Glutamatergic neuron (in vitro differentiated cells): ENCODE measurements at regions not wholly inside any gene's neighbourhood (a gene's known extent, or its start where the extent isn't known, plus 50 kb on each side); places are given as distances from the start of the nearest gene placed in this dataset.

Experiments used
- DNase-seq: peaks from one replicate; pipeline ENCODE4 v3.0.0; 2022
- H3K27ac Mint-ChIP-seq: one replicate; pipeline ENCODE4 v1.8.0; 2020; ENCODE audit warnings: mild to moderate bottlenecking, mixed read lengths, inconsistent platforms; ENCODE audit not compliant: unreplicated experiment
- H3K27me3 Mint-ChIP-seq: one replicate; pipeline ENCODE4 v1.8.0; 2020; ENCODE audit warnings: mild to moderate bottlenecking, moderate library complexity, mixed read lengths, inconsistent platforms; ENCODE audit not compliant: unreplicated experiment
- H3K36me3 Mint-ChIP-seq: one replicate; pipeline ENCODE4 v1.8.0; 2020; ENCODE audit warnings: mild to moderate bottlenecking, mixed read lengths, inconsistent platforms; ENCODE audit not compliant: unreplicated experiment
- H3K4me1 Mint-ChIP-seq: one replicate; pipeline ENCODE4 v1.8.0; 2020; ENCODE audit warnings: mild to moderate bottlenecking, low read depth, mixed read lengths, inconsistent platforms; ENCODE audit not compliant: unreplicated experiment
- H3K4me3 Mint-ChIP-seq: one replicate; pipeline ENCODE4 v1.8.0; 2020; ENCODE audit warnings: mild to moderate bottlenecking, mixed read lengths, inconsistent platforms; ENCODE audit not compliant: unreplicated experiment
- H3K9me3 Mint-ChIP-seq: one replicate; pipeline ENCODE4 v1.8.0; 2020; ENCODE audit warnings: mild to moderate bottlenecking, moderate library complexity, mixed read lengths, inconsistent platforms; ENCODE audit not compliant: unreplicated experiment
- TF ChIP-seq, protein P1 (sequence below): fragments of 200-600 bp; sonication (generic); IDR thresholded peaks from one replicate; pipeline ENCODE4 v1.5.0; 2021; ENCODE audit not compliant: partially characterized antibody, unreplicated experiment

DNA sequence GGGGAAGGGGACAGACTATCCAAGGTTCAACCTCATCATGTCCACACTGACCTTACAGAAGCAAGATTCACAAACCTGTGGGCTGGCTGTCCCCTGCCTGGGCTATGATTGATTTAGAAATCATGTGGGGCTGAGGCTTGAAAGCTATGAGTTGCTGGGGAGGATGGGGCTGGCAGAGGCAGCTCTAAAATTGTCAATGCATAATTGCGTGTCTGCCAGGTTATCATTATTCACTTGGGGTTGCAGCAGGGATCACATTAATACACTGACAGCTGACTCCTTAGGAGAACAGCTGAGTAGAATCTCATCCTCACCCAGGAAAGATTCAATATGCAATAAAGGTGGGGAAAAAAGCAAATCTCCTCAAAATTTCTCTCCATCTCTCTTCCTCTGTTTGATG is 866.3 kb downstream of the CCSER2 start:
- TF ChIP-seq, protein P1, sequence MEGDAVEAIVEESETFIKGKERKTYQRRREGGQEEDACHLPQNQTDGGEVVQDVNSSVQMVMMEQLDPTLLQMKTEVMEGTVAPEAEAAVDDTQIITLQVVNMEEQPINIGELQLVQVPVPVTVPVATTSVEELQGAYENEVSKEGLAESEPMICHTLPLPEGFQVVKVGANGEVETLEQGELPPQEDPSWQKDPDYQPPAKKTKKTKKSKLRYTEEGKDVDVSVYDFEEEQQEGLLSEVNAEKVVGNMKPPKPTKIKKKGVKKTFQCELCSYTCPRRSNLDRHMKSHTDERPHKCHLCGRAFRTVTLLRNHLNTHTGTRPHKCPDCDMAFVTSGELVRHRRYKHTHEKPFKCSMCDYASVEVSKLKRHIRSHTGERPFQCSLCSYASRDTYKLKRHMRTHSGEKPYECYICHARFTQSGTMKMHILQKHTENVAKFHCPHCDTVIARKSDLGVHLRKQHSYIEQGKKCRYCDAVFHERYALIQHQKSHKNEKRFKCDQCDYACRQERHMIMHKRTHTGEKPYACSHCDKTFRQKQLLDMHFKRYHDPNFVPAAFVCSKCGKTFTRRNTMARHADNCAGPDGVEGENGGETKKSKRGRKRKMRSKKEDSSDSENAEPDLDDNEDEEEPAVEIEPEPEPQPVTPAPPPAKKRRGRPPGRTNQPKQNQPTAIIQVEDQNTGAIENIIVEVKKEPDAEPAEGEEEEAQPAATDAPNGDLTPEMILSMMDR: no peak
- Mint-ChIP-seq H3K27ac (peak overlapping the region; percentile 28), H3K27me3 (peaks cover 1% of the 10 kb centered on the region), H3K4me3 (no peak overlapping the region), H3K4me1 (peaks cover 17% of the 10 kb centered on the region), H3K36me3 (peaks cover 4% of the 10 kb centered on the region), H3K9me3 (peaks cover 3% of the 10 kb centered on the region)
- DNase-seq: no peak

DNA sequence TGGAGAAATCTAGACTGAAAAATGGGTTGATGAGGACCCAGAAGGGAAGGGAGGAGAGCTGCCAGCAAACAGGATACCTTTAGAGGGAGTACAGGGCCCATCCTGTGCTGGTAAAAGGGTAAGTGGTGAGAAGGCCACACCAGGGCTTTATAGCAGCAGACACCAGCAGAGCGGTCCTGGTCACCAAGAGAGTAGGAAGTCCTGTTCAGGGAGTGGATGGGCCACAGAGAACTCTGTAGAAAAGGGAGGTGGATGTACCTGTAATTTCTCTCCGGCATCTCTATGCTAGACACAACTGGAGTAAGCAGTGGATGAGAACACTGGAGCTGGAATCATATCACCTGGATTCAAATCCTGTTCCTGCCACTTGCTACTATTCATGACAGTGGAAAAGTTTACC is 867.2 kb downstream of the CCSER2 start:
- no peak overlapping the region for H3K27ac Mint-ChIP-seq
- peaks cover 4% of the 10 kb centered on the region for H3K36me3 Mint-ChIP-seq
- H3K4me1 Mint-ChIP-seq: peaks cover 17% of the 10 kb centered on the region
- no peak overlapping the region for H3K4me3 Mint-ChIP-seq
- H3K27me3 Mint-ChIP-seq: peaks cover 1% of the 10 kb centered on the region
- H3K9me3 Mint-ChIP-seq: peaks cover 3% of the 10 kb centered on the region
- no peak for DNase-seq
- TF ChIP-seq, protein P1: no peak

DNA sequence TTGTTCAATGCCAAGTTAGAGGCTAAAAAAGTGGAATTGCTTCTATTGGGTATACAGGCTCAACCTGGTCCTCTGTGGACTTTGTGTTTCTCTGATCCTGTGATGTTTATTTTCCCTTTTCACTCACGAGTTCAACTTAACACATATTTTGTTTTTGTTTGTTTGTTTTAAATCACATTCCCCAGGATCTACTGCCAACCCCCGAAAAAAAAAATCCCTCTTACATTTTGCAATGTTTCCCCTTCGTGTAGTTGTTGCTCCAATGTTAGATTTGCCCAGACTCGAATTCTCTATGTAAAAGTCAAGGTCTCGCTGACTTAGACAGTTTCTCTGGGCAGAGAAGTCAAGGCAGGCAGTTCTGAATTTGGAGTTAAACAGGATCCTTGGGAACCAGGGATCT is 876.4 kb downstream of the CCSER2 start:
- Mint-ChIP-seq H3K27me3 (peaks cover 2% of the 10 kb centered on the region), H3K4me3 (no peak overlapping the region), H3K27ac (no peak overlapping the region), H3K9me3 (no peaks in the 10 kb centered on the region), H3K4me1 (no peaks in the 10 kb centered on the region), H3K36me3 (peaks cover 16% of the 10 kb centered on the region)
- no peak for DNase-seq
- TF ChIP-seq, protein P1: no peak

- no peak for DNase-seq
- Mint-ChIP-seq H3K36me3 (peaks cover 5% of the 10 kb centered on the region), H3K4me1 (peaks cover 6% of the 10 kb centered on the region), H3K27me3 (peaks cover 2% of the 10 kb centered on the region), H3K9me3 (no peaks in the 10 kb centered on the region), H3K4me3 (no peak overlapping the region), H3K27ac (no peak overlapping the region)
- TF ChIP-seq, protein P1: no peak
These were observed 884.1 kb downstream of the CCSER2 start for GRCh38 chr10:85212526-85212925.

DNA sequence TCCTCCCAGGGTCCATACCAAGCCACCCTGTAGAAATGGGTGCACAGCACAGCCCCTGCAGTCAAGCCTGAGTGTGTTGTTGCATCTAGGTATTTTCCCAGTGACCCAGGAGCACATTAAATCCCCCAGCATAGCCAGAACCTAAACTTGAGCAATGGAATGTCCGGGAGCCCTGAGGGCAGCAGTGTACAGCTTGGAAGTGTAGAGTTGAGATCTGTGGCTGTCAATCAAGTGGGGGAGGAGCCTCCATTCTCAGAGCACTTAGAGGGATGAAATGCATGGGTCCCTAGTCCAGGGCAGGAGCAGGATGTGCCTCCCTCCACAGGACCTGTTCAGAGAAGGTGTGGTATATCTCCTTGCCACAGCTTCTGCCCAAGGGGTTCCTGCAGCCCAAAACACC is 885.1 kb downstream of the CCSER2 start:
- H3K4me3 Mint-ChIP-seq: no peak overlapping the region
- DNase-seq: no peak
- H3K27ac Mint-ChIP-seq: no peak overlapping the region
- H3K9me3 Mint-ChIP-seq: no peaks in the 10 kb centered on the region
- TF ChIP-seq, protein P1: no peak
- peaks cover 13% of the 10 kb centered on the region for H3K4me1 Mint-ChIP-seq
- H3K36me3 Mint-ChIP-seq: peaks cover 7% of the 10 kb centered on the region
- H3K27me3 Mint-ChIP-seq: peaks cover 2% of the 10 kb centered on the region
